Testis (tissue), 2 donors: ENCODE measurements at regions not wholly inside any gene's neighbourhood (a gene's known extent, or its start where the extent isn't known, plus 50 kb on each side); places are given as distances from the start of the nearest gene placed in this dataset.

Source experiments
- POLR2A ChIP-seq: fragments of 450-650 bp; IDR thresholded peaks from one replicate; pipeline ENCODE4 v1.6.1; 2017; ENCODE audit warnings: antibody characterized with exemption, mild to moderate bottlenecking, moderate library complexity
- TF ChIP-seq, protein P1 (sequence below), 3 experiments: fragments of 450-650 bp in 2 of 3; fragments of 200-600 bp in 1 of 3; sonication (generic) in 1 of 3; IDR thresholded peaks; one replicate each; pipeline ENCODE4 v1.5.1; 2016 to 2019; ENCODE audit warnings: antibody characterized with exemption in 3 of 3, mild to moderate bottlenecking in 2 of 3, moderate library complexity in 1 of 3

DNA sequence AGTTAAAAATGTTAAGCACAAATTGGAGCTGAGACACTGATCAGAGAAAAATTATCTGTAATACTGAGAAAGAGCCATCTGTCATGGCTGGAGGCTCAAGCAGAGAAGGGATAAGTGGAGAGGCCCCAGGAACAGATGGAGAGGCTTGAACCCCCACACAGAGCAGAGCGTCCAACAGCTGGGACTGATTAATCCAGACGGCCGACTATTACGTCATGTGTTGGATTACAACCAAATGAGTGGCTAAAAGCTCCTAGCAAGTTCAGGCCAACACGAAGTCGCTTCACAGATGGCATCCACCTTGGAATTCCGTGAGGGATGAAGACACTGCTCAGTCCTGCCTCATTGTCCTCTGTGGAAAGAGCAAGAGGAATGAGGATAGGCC, 57.7 kb upstream of the ATXN3L start:
- TF ChIP-seq POLR2A = no peak
- TF ChIP-seq, protein P1, sequence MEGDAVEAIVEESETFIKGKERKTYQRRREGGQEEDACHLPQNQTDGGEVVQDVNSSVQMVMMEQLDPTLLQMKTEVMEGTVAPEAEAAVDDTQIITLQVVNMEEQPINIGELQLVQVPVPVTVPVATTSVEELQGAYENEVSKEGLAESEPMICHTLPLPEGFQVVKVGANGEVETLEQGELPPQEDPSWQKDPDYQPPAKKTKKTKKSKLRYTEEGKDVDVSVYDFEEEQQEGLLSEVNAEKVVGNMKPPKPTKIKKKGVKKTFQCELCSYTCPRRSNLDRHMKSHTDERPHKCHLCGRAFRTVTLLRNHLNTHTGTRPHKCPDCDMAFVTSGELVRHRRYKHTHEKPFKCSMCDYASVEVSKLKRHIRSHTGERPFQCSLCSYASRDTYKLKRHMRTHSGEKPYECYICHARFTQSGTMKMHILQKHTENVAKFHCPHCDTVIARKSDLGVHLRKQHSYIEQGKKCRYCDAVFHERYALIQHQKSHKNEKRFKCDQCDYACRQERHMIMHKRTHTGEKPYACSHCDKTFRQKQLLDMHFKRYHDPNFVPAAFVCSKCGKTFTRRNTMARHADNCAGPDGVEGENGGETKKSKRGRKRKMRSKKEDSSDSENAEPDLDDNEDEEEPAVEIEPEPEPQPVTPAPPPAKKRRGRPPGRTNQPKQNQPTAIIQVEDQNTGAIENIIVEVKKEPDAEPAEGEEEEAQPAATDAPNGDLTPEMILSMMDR (IDR thresholded peaks at IDR 0.05) = no peak
